GM23338 (cell line): ENCODE measurements at regions not wholly inside any gene's neighbourhood (a gene's known extent, or its start where the extent isn't known, plus 50 kb on each side); places are given as distances from the start of the nearest gene placed in this dataset.

ENCODE experiments used
- ATAC-seq: fragments of 200-7000 bp; cut with Tn5 transposase; 3 replicates; pipeline ENCODE4 v1.9.1; 2020
- DNase-seq: peaks from one replicate; pipeline ENCODE4 v3.0.0-alpha.2; 2015; ENCODE audit warnings: low spot score
- H2AFZ ChIP-seq: fragments of 200-600 bp; sonication (generic); 2 replicates; pipeline ENCODE4 v1.8.0; 2016; ENCODE audit warnings: antibody characterized with exemption, mild to moderate bottlenecking, moderate library complexity
- H3F3A ChIP-seq: fragments of 200-600 bp; sonication (generic); replicated peaks from 2 replicates; pipeline ENCODE4 v1.8.0; 2017; ENCODE audit warnings: antibody characterized with exemption, mixed run types, low read depth
- H3K27ac ChIP-seq: fragments of 200-600 bp; sonication (generic); 2 replicates; pipeline ENCODE4 v1.6.1; 2016; ENCODE audit warnings: low read depth
- H3K27me3 ChIP-seq: fragments of 200-600 bp; sonication (generic); 2 replicates; pipeline ENCODE4 v1.8.0; 2016; ENCODE audit warnings: mild to moderate bottlenecking, mixed run types, moderate library complexity; ENCODE audit not compliant: insufficient read depth
- H3K36me3 ChIP-seq: fragments of 200-600 bp; sonication (generic); 2 replicates; pipeline ENCODE4 v1.8.0; 2016; ENCODE audit warnings: mild to moderate bottlenecking; ENCODE audit not compliant: insufficient read depth
- H3K4me1 ChIP-seq: fragments of 200-600 bp; sonication (generic); 2 replicates; pipeline ENCODE4 v1.8.0; 2016; ENCODE audit warnings: mild to moderate bottlenecking, moderate library complexity; ENCODE audit not compliant: insufficient read depth
- H3K4me2 ChIP-seq: fragments of 200-600 bp; sonication (generic); 2 replicates; pipeline ENCODE4 v1.7.1; 2017; ENCODE audit warnings: mixed run types
- H3K4me3 ChIP-seq: fragments of 200-600 bp; sonication (generic); 2 replicates; pipeline ENCODE4 v1.6.1; 2016; ENCODE audit warnings: mixed run types
- H3K79me2 ChIP-seq: fragments of 200-600 bp; sonication (generic); replicated peaks from 2 replicates; pipeline ENCODE4 v1.8.0; 2017; ENCODE audit warnings: mild to moderate bottlenecking; ENCODE audit not compliant: insufficient read depth
- H3K9me2 ChIP-seq: fragments of 200-600 bp; sonication (generic); 2 replicates; pipeline ENCODE4 v1.8.0; 2017; ENCODE audit not compliant: insufficient read depth
- H4K20me1 ChIP-seq: fragments of 200-600 bp; sonication (generic); replicated peaks from 2 replicates; pipeline ENCODE4 v1.8.0; 2017; ENCODE audit warnings: mild to moderate bottlenecking; ENCODE audit not compliant: insufficient read depth
- H3K27ac Mint-ChIP-seq: 2 replicates; pipeline ENCODE4 v1.8.0; 2020; ENCODE audit warnings: inconsistent platforms, mild to moderate bottlenecking, moderate library complexity, mixed read lengths
- H3K27me3 Mint-ChIP-seq: 3 replicates; pipeline ENCODE4 v1.8.0; 2022; ENCODE audit warnings: low read depth, mild to moderate bottlenecking, moderate library complexity, mixed read lengths, inconsistent platforms; ENCODE audit not compliant: insufficient read depth, poor library complexity
- H3K36me3 Mint-ChIP-seq: 3 replicates; pipeline ENCODE4 v1.8.0; 2021; ENCODE audit warnings: low read depth, mild to moderate bottlenecking, inconsistent platforms, moderate library complexity, mixed read lengths
- H3K4me1 Mint-ChIP-seq: 3 replicates; pipeline ENCODE4 v1.8.0; 2020; ENCODE audit warnings: mild to moderate bottlenecking, inconsistent platforms, mixed read lengths
- H3K4me3 Mint-ChIP-seq: 3 replicates; pipeline ENCODE4 v1.8.0; 2021; ENCODE audit warnings: moderate library complexity, mild to moderate bottlenecking, inconsistent platforms, mixed read lengths
- H3K9me3 Mint-ChIP-seq: 3 replicates; pipeline ENCODE4 v1.8.0; 2020; ENCODE audit warnings: moderate library complexity, mild to moderate bottlenecking, inconsistent platforms, mixed read lengths
- EZH2phosphoT487 ChIP-seq: fragments of 200-600 bp; sonication (generic); IDR thresholded peaks from one replicate; pipeline ENCODE4 v1.8.1; 2018; ENCODE audit warnings: antibody characterized with exemption; ENCODE audit not compliant: unreplicated experiment
- JUNB ChIP-seq: IDR thresholded peaks from one replicate; pipeline ENCODE4 v1.6.1; 2016; ENCODE audit warnings: antibody characterized with exemption; ENCODE audit not compliant: unreplicated experiment
- NANOG ChIP-seq: IDR thresholded peaks from 2 replicates; pipeline ENCODE4 v1.6.1; 2016; ENCODE audit warnings: antibody characterized with exemption, borderline replicate concordance
- POLR2AphosphoS5 ChIP-seq: IDR thresholded peaks from 2 replicates; pipeline ENCODE4 v1.6.1; 2016; ENCODE audit warnings: antibody characterized with exemption, low read depth
- STAT1 ChIP-seq: IDR thresholded peaks from one replicate; pipeline ENCODE4 v1.6.1; 2016; ENCODE audit warnings: antibody characterized with exemption; ENCODE audit not compliant: unreplicated experiment
- TF ChIP-seq, protein P1 (sequence below): fragments of 250-450 bp; sonication (Bioruptor Pico); IDR thresholded peaks from 2 replicates; pipeline ENCODE4 v1.5.0; 2020; ENCODE audit warnings: mild to moderate bottlenecking, moderate library complexity
- TF ChIP-seq, protein P2 (sequence below): IDR thresholded peaks from 2 replicates; pipeline ENCODE4 v1.6.1; 2016; ENCODE audit warnings: antibody characterized with exemption

DNA sequence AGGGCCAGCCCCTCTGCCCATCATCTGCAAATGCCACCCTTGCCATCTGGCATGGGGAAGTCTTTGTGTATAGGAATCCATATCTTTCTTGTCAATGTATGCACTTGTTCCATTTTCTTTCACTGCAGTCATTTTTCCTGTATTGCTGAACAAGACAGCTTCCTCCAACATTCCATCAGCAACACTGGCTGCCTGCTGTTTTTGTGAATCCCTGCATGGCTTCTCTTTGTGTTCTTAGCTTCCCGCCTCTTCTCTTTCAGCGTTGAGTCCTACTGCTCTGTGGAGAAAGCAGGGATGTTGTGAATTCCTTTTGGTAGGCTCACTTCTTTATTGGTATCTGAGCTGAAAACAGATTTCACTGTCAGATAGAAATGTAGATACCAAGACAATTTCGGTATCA is 150.0 kb downstream of the LPIN1 start:
- H3K36me3 ChIP-seq: no peaks in the 10 kb centered on the region
- H2AFZ ChIP-seq: no peak overlapping the region; the same call in 1 of the 2 replicates
- H3K4me2 ChIP-seq: no peak overlapping the region
- H3F3A ChIP-seq: no peaks in the 10 kb centered on the region
- no peaks in the 10 kb centered on the region for H3K4me1 ChIP-seq
- no peaks in the 10 kb centered on the region for H3K9me2 ChIP-seq
- Mint-ChIP-seq H3K4me1 (peaks cover 11% of the 10 kb centered on the region), H3K27ac (no peak overlapping the region), H3K9me3 (peaks cover 10% of the 10 kb centered on the region), H3K4me3 (no peak overlapping the region), H3K27me3 (peaks cover 1% of the 10 kb centered on the region), H3K36me3 (no peaks in the 10 kb centered on the region)
- no peak overlapping the region for H3K4me3 ChIP-seq
- no peaks in the 10 kb centered on the region for H3K79me2 ChIP-seq
- no peaks in the 10 kb centered on the region for H3K27me3 ChIP-seq
- no peak overlapping the region for H3K27ac ChIP-seq
- H4K20me1 ChIP-seq: no peaks in the 10 kb centered on the region
- DNase-seq (peak; percentile 39), ATAC-seq (peak; percentile 70)
- no peak for TF ChIP-seq STAT1
- TF ChIP-seq, protein P1, sequence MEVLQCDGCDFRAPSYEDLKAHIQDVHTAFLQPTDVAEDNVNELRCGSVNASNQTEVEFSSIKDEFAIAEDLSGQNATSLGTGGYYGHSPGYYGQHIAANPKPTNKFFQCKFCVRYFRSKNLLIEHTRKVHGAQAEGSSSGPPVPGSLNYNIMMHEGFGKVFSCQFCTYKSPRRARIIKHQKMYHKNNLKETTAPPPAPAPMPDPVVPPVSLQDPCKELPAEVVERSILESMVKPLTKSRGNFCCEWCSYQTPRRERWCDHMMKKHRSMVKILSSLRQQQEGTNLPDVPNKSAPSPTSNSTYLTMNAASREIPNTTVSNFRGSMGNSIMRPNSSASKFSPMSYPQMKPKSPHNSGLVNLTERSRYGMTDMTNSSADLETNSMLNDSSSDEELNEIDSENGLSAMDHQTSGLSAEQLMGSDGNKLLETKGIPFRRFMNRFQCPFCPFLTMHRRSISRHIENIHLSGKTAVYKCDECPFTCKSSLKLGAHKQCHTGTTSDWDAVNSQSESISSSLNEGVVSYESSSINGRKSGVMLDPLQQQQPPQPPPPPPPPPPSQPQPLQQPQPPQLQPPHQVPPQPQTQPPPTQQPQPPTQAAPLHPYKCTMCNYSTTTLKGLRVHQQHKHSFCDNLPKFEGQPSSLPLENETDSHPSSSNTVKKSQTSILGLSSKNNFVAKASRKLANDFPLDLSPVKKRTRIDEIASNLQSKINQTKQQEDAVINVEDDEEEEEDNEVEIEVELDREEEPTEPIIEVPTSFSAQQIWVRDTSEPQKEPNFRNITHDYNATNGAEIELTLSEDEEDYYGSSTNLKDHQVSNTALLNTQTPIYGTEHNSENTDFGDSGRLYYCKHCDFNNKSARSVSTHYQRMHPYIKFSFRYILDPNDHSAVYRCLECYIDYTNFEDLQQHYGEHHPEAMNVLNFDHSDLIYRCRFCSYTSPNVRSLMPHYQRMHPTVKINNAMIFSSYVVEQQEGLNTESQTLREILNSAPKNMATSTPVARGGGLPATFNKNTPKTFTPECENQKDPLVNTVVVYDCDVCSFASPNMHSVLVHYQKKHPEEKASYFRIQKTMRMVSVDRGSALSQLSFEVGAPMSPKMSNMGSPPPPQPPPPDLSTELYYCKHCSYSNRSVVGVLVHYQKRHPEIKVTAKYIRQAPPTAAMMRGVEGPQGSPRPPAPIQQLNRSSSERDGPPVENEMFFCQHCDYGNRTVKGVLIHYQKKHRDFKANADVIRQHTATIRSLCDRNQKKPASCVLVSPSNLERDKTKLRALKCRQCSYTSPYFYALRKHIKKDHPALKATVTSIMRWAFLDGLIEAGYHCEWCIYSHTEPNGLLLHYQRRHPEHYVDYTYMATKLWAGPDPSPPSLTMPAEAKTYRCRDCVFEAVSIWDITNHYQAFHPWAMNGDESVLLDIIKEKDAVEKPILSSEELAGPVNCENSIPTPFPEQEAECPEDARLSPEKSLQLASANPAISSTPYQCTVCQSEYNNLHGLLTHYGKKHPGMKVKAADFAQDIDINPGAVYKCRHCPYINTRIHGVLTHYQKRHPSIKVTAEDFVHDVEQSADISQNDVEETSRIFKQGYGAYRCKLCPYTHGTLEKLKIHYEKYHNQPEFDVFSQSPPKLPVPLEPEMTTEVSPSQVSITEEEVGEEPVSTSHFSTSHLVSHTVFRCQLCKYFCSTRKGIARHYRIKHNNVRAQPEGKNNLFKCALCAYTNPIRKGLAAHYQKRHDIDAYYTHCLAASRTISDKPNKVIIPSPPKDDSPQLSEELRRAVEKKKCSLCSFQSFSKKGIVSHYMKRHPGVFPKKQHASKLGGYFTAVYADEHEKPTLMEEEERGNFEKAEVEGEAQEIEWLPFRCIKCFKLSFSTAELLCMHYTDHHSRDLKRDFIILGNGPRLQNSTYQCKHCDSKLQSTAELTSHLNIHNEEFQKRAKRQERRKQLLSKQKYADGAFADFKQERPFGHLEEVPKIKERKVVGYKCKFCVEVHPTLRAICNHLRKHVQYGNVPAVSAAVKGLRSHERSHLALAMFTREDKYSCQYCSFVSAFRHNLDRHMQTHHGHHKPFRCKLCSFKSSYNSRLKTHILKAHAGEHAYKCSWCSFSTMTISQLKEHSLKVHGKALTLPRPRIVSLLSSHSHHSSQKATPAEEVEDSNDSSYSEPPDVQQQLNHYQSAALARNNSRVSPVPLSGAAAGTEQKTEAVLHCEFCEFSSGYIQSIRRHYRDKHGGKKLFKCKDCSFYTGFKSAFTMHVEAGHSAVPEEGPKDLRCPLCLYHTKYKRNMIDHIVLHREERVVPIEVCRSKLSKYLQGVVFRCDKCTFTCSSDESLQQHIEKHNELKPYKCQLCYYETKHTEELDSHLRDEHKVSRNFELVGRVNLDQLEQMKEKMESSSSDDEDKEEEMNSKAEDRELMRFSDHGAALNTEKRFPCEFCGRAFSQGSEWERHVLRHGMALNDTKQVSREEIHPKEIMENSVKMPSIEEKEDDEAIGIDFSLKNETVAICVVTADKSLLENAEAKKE: peak; percentile 78
- TF ChIP-seq POLR2AphosphoS5: no peak
- no peak for TF ChIP-seq NANOG
- TF ChIP-seq, protein P2, sequence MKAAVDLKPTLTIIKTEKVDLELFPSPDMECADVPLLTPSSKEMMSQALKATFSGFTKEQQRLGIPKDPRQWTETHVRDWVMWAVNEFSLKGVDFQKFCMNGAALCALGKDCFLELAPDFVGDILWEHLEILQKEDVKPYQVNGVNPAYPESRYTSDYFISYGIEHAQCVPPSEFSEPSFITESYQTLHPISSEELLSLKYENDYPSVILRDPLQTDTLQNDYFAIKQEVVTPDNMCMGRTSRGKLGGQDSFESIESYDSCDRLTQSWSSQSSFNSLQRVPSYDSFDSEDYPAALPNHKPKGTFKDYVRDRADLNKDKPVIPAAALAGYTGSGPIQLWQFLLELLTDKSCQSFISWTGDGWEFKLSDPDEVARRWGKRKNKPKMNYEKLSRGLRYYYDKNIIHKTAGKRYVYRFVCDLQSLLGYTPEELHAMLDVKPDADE: no peak
- TF ChIP-seq JUNB: no peak
- TF ChIP-seq EZH2phosphoT487: no peak
